SIG-M5 treated with dmso at 0.1 percent for 504 hours (cell line): ENCODE measurements at regions not wholly inside any gene's neighbourhood (a gene's known extent, or its start where the extent isn't known, plus 50 kb on each side); places are given as distances from the start of the nearest gene placed in this dataset.

Experiments used
- DNase-seq: peaks from one replicate; lab custom pipeline; 2025; ENCODE audit not compliant: unreplicated experiment; lab: John Stamatoyannopoulos, UW

DNA sequence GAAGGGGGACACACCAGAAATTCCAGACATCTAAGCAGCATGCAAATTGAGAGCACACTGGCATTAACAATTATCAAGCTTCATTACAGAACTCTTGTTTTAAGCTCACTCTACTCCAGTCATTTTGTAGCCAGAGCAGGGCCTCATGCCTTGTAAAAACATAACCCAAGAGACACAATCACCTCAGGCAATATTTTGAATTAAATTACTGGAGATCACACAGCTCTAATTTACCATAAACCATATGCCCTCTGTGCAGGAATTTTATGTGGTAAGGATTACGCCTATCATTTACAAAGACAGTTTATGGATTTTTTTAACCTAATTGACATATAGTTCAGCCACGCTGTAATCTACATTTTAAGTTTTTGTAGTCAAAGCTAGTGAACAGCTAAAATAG lies 414.1 kb upstream of the DDI1 start:
- DNase-seq = no peak

- DNase-seq = no peak
These were observed 412.5 kb upstream of the DDI1 start for GRCh38 chr11:103623933-103624332.

DNA sequence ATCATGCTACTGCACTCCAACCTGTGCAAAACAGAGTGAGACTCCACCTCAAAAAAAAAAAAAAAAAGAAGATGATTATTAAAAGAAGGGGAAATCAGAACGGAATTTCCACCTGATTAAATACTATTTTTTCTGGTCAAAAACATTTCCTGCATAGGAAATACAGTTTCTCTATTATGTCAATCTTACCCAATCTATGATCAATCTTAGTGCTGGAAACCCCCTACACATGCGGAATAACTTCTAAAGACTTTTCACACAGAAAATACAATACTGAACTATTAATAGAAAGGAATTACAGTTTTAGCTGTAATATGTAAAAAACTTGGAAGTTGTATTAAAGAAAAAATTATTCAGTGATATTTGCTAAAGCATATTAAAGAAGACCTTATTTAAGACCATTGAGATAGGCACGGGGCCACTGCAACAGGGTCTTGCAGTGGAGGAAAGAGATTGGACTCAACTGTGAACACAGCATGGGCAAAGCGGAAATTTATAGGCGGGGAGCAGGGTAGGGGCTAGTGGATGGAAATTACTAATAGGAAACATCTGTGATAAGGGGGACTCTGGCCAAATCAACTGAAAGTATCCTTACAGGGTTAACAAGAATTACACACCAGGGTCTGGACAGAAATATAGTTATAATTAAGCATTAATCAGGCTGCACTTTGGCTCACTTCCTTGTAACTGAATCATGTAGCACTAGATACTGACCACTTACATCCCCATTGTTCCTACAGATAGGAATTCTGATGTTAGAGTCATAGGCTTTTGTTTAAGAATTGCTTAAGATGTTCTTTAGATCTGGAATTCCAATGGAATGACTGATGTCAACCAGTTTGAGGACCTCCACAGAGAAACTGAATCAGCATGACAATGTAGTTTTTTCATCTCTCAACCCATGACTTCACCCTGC lies 411.5 kb upstream of the DDI1 start:
- DNase-seq = no peak

DNA sequence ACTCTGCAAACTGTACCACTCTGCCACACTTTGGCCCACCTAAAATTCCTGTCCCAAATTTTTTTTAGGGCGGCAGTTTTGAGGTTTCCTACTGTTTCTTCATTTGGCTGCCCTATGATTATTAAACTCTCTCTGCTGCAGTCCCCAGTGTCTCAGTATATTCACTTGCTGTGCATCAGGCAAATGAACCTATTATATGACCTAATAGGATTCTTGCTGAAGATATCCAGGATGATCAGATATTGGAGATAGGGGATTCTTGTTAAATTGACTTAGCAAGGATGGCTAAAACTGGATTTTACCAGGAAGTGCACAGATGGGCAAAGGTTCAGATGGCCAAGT lies 410.8 kb upstream of the DDI1 start:
- no peak for DNase-seq

GRCh38 chr11:103628121-103628520 lies 408.3 kb upstream of the DDI1 start:
- DNase-seq = no peak

DNA sequence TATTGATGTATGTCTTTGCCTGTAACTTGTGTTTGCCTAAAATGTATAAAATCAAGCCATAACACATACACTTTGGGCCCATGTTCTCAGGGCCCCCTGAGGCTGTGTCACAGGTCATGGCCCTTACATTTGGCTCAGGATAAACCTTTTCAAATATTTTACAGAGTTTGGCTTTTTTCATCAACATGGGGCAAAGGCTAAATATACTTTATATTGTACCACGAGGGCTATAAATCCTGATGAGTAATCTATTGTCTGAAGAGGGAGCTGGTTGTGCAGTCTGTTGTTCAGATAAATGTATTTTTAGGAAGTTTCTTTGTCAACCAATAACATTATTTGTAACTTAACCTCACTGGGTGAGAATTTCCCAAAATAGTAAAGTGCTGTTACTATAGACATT lies 404.6 kb upstream of the DDI1 start:
- DNase-seq = no peak

DNA sequence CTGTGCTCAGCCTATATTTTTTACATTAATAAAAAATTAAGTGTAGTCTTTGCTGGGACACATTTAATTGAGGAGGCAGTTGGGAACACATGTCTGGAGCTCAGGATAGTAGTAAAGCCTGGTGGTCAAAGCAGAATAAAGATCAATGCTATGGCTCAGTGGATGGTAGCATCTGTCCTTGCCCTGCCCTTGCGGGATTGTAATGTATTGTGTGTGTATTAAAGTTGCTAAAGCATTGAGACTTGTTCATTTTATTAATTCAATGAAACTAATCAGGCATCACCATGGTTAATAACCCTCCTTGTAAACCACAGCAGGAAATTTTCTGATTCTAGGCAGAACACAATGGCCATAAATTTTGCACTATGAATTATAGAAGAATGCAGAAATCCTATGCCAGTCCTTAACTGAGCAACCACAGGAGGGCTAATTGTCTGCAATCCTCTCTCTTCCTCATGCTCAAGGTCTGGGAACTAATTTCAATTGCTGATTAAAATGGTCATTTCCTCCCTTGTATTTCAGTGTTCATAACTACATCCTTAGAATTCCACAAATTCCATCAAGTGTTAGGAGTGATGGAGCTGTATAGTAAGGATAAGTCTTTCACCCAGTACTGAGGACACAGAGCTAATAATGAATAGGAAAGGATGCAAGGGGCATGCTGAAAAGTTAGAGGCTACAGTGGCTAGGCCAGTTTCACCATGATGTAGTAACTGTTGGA lies 403.2 kb upstream of the DDI1 start:
- no peak for DNase-seq

DNA sequence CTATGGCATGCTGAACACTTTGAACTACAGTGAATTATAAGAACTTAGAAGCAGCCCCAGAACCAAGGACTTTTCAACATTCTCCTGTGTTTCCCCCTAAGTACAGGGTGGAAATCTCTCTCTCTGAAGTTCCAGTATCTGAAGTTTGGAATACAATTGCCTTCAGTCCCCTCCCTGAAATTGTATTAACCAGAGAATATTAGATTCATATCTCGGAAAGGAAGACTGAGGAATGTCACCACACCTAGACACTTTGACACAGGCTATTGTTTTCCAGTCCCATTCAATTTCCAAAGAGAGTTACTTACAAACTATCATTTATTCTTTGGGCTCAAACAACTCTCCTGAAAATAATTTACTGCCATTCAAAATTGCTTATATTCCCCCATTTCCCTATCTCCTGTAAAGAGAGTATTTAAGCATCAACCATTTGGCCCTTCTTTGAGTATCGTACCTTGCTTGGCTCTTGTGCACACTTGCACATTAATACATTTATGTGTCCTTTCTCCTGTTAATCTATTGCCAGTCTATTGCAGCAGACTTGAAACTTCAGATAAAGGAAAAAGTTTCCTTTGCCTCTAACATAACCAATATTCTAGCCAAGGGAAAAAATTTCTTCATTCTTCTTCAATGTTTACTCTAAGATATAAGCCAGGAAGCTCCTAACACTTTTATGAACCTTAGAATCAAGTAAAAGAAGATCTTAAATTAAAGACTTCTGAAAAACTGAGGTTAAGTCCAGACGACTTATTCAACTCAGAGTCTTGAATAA lies 402.4 kb upstream of the DDI1 start:
- no peak for DNase-seq

- no peak for DNase-seq
These were observed 400.2 kb upstream of the DDI1 start for GRCh38 chr11:103636232-103636631.

DNA sequence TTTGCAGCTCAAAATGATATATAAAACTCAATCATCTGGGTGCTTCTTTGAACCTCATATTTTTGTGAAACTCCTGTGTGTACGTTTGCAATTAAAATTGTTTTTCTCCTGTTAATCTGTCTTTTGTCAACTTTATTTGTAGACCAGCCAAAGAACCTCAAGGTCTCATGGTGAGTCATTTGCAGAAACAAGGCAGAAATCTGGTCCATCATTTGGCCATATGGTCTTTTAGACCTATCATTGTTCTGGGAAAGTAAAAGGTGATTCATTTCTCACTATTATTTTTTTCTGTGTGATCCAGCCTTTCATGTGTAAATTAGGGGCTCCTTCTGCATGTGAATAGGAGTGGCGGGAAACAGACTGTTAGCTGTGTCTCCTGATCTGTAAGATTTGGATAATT lies 399.1 kb upstream of the DDI1 start:
- DNase-seq = no peak

DNA sequence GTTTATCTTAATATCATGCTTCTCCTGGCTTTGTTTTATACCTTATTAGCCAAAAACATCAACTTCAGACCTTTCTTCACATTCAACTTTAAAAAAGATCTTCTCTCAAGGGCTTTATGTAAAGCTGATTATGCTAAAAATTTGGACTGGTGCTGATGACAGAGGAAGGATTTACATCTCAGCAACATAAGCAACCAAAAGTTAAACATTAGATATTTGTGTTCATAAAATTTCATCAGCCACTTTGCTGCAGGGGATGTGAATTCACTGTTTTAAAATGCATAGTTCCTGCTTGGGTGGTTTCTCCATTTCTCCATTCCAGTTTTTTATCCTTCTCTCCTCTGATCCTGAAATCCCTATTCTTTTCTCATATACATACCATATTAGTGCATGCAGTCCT lies 398.6 kb upstream of the DDI1 start:
- no peak for DNase-seq

DNA sequence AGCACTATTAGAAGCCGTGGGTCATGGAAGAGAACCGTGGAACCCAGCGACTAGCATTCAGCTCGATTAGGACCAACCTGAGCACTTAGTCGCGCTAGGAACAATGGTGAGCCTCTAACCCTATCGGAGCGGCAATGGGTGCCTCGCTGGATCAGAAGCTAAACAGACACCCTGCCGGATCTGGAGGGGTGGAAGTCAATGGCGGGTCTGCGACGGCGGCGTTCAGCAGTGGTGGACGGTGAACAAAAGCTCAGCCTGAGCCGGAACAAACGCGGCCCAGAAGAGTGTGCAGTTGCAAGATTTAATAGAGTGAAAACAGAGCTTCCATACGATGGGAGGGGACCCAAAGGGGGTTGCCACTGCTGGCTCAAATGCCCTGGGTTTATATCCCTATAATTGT lies 391.8 kb upstream of the DDI1 start:
- DNase-seq = no peak

DNA sequence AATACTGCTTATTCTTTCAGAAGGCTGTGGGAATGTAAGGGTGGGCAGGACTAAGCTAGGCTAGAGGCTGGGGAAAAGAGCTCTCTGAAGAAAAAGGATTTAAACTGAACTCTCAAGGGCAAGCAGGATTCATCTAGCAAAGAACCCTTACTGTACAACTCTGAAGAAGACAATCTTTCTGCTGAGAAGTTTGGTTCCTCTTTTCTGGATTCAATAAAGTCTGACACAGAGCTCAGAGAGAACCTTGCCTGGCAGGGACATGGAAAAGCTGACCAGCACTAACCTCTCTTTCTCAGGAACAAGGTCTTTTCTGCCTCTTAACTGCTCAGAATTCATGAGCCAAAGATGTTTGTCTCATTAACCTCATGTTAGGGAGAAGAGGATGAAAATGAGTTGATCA lies 388.4 kb upstream of the DDI1 start:
- DNase-seq = no peak

GRCh38 chr11:103648670-103649400 lies 387.6 kb upstream of the DDI1 start:
- DNase-seq = no peak

DNA sequence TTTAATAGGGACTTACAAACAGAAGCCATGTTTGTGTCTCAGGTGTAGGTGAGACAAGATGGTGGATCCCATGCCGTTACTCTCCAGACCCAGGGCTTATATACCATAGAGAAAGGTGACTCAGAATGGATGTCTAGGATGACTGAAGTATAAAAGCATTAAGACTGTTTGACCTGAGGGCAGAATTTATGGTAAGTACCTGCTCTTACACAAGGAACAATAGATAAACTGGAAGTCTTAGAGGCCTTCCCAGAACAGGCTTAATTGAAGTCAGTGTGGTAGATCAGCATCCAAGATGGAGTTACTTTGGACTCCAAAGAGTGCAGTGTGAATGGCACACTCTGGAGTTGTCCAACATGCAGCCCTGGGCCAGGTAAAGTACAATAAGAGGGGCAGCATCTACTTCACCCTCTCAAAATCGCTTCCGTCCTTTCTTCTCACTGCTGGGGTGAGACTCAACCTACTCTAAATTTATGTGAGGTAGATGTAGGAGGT lies 387.0 kb upstream of the DDI1 start:
- DNase-seq = no peak

- no peak for DNase-seq
These were observed 386.1 kb upstream of the DDI1 start for GRCh38 chr11:103650330-103650729.

GRCh38 chr11:103651341-103651998 lies 385.0 kb upstream of the DDI1 start:
- no peak for DNase-seq

GRCh38 chr11:103652013-103652412 lies 384.4 kb upstream of the DDI1 start:
- DNase-seq = no peak

DNA sequence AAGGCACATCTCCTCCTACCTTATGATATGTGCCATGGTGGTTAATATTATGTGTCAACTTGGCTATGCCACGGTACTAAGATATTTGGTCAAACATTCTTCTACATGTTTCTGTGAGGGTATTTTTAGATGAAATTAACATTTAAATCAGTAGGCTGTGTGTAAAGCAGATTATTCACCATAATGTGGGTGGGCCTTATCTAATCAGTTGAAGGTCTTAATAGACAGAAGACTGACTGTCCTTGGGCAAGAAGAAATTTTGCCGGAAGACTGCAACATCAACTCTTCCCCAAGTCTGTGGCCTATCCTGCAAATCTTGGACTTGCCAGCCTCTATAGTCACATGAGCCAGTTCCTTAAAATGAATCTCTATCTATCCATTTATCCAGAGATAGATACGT lies 380.1 kb upstream of the DDI1 start:
- DNase-seq = no peak

- no peak for DNase-seq
These were observed 377.2 kb upstream of the DDI1 start for GRCh38 chr11:103659206-103659618.
